GM19193 (cell line): ENCODE measurements at regions not wholly inside any gene's neighbourhood (a gene's known extent, or its start where the extent isn't known, plus 50 kb on each side); places are given as distances from the start of the nearest gene placed in this dataset.

ENCODE experiments used
- POLR2A ChIP-seq: IDR thresholded peaks from 4 replicates; pipeline ENCODE4 v1.6.1; 2011; ENCODE audit not compliant: insufficient read depth, insufficient read length; ENCODE audit errors: extremely low read depth

- TF ChIP-seq POLR2A, result no peak
Measured at GRCh38 chr20:53654932-53655624, 61.4 kb upstream of the ZNF217 start.

GRCh38 chr20:53652859-53653517, 59.3 kb upstream of the ZNF217 start:
- no peak for TF ChIP-seq POLR2A

- TF ChIP-seq POLR2A, result no peak
Measured at GRCh38 chr20:53652090-53652858, 58.6 kb upstream of the ZNF217 start.

GRCh38 chr20:53647286-53647821, 53.7 kb upstream of the ZNF217 start:
- no peak for TF ChIP-seq POLR2A

- TF ChIP-seq POLR2A, result no peak
Measured at GRCh38 chr20:53646550-53646949, 52.9 kb upstream of the ZNF217 start.

GRCh38 chr20:53645582-53645897, 51.9 kb upstream of the ZNF217 start:
- TF ChIP-seq POLR2A, result no peak
